Myocyte (in vitro differentiated cells): ENCODE measurements at regions not wholly inside any gene's neighbourhood (a gene's known extent, or its start where the extent isn't known, plus 50 kb on each side); places are given as distances from the start of the nearest gene placed in this dataset.

Experiments used
- DNase-seq: peaks from one replicate; pipeline ENCODE4 v3.0.0-alpha.2; 2012; ENCODE audit warnings: low read depth

DNA sequence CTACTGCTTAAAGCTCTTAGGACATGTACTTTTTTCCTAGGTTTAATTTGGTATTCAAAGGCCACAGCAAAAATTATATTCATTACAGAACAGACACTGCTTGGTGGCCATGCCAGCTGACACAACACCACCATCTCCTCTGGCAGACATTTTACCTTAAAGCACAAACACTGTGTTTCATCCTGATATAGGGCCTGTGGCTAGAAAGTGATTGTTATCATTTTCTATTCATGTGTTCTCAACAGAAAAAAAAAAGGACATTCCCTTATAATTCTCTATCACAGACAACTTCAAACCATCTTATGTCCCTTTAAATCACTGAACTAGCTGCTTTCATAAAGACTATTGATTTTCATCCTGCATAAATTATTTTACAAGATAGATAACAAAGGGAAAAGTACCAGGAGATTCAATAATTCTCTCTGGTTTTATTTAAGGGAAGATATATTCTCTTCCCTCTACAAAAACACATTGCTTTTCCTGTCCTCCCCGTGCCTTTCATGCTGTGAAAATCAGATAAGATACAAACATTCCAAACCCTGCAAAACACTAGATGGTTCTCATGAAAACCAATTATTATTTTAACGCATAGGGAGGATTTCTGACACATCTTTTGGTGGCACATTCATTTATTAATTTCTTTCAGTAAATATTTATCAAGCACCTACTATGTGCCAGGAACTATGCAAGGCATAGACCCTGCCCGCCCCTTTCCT is 139.3 kb upstream of the TMCC3 start:
- DNase-seq, result no peak

DNA sequence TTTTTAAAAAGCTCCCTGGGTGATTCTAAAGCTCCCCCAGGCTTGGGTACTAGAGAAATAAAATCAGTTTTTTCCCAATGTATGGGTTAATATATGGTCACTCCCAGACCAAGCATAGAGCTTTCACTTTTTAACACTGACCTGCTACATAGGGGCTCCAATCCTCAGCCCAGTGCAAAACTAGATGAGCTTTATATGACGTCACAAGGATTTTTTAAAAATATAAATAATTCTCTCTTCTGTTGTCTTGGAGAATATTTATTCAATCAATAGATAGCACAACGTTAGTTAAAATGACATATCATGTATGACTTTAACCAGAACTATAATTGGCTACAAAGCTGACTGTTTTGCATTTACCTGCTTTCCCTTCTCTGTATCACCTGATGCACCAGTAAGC is 137.9 kb upstream of the TMCC3 start:
- DNase-seq, result no peak

GRCh38 chr12:94786906-94787305 is 136.5 kb upstream of the TMCC3 start:
- no peak for DNase-seq

GRCh38 chr12:94783862-94784261 is 133.5 kb upstream of the TMCC3 start:
- DNase-seq, result no peak

GRCh38 chr12:94783343-94783742 is 133.0 kb upstream of the TMCC3 start:
- no peak for DNase-seq

- DNase-seq, result no peak
Measured at GRCh38 chr12:94781835-94782234, 131.5 kb upstream of the TMCC3 start.

DNA sequence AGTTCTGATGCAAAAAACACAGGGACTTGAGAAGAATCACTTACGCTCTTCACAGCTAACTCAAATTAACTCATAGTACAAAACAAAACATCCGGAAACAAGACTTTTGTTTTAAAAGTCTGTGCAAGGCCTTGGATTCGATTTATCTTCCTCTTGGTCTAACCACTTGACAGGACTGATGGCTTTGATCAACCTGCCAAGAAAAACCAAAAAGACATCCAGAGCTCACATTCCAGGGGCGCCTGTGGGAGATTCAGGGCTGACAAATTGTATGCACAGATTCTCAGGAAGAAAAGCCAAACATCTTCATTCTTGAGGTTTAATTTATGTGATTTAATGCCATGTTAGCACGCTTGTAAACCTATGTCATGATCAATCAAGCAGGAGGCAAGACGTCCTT is 129.1 kb upstream of the TMCC3 start:
- peak; percentile 83 for DNase-seq

- no peak for DNase-seq
Measured at GRCh38 chr12:94777936-94778335, 127.6 kb upstream of the TMCC3 start.

DNA sequence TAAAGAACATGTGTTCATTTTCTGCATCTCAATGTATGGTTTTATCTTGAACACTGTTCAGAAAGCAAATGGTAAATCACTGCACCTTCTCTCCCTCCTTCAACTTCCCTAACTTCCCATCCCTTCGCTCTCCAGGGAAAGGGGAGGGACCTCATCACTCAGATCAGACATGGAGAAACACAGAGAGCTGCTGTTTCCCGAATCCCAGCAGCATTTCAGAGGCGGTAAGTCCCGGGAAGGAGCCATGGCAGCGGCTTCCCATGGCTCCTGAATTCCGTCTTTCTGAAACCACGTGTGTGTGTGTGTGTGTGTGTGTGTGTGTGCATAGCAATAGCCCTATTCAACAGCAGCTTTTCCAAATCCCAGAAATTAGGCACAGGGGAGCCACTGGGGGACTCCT is 125.4 kb upstream of the TMCC3 start:
- no peak for DNase-seq

- DNase-seq, result no peak
Measured at GRCh38 chr12:94771741-94772140, 121.4 kb upstream of the TMCC3 start.

- DNase-seq, result no peak
Measured at GRCh38 chr12:94771199-94771598, 120.8 kb upstream of the TMCC3 start.

DNA sequence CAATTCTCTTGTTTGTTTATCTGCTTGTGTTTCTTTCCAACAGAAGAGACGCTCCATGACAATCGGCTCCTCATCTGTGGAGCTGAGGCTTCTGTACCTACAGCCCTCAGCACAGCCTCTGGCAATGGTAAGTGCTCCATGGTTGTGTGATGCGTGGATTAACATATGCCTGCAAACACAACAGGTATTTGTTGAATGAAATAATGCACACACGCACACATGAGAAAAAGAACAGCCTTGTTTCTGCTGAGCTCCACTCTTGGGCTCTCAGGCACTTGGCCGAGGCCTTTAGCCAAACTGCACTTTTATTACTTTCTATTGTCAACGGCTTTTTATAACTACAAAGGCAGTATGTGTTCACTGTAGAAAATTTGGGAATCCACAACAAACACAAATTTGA is 120.4 kb upstream of the TMCC3 start:
- no peak for DNase-seq

DNA sequence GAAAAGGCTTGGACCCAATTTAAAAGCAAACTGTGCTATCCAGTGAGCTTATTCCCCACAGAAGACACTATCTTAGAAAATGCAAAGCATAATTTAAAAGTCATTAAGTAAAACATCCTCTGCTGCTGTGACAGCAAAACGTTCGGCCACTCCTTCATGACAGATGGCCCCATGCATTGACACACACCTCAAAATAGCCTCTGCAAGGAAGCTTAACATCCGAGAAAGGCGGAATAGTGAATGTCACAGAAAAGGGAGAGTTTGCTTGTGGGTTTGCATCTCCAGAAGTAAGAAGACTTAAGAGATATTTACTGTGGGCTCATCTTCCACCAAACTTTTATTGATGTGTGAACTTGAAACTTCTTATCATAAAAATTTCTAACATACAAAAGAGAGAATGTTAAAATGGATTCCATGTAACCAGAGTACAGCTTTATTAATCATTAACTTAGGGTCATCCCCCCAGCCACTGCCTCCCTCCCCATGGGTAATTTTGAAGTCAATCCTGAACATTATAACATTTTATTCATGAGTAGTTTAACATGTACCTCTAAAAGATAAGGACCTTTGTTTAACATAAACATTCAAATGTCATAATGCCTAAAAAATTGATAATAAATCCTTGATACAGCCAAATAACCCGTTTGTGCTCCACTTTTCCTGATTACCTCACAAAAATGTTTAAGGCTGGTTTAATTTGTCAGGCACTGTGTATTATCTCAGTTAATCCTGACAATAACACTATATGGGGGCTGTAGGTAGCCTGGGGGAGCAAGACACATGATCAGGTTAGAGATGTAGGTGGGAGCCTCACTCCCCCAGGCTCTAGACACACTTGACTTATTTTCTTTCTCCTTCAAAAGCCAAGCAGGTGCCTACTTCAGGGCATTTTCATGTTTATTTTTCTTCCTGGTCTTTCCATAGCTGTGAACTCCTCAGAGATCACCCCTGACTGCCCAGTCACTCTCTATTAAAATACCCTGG is 119.7 kb upstream of the TMCC3 start:
- no peak for DNase-seq

DNA sequence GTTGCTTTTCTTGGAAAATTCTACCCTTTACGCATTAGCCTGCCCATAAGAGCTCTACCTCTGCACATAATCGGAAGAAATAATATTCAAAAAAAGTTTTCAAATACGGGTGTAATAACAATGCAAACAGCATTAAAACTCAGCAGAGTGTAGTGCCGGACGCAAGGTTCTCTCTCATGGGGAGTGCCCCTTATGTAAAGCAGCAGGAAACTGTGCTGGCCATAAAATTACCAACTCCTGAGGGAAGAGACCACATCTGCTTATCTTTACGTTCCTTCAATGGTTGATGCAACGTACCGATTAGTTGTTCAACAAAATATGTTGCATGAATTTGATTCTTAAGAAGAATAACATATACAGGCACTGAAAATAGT is 118.7 kb upstream of the TMCC3 start:
- no peak for DNase-seq

DNA sequence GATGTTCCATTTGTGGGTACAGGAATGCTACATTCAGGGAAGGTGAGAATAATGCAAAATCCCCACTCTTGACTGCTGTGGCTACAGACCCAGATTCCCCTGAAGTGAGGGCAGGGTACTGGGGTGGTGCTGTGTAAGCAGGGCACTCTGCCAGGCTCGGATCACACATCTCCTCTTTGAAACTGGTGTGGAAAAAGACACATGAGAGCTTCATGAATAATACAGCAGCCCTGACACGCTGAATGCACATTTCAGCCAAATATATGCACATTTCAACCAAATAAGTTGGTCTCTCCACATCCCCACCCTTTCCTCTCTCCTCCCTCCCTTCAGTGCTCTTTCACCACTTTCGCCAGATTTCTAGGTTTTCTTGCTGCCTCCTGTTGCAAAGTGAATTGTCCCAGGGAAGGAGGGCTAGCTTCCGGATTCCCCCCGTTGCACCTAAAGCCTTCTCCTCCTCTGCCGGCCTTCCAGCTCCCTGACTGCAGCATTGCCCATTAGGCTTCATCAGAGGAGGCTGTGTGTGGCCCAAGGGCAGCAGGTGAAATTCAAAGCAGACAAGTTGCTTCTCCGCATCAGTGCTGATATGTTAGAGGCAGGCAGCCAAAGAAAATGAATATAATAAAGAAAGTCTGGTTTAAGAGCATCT is 118.2 kb upstream of the TMCC3 start:
- no peak for DNase-seq

- no peak for DNase-seq
Measured at GRCh38 chr12:94767956-94768355, 117.6 kb upstream of the TMCC3 start.

- DNase-seq, result no peak
Measured at GRCh38 chr12:94766397-94766796, 116.0 kb upstream of the TMCC3 start.

- no peak for DNase-seq
Measured at GRCh38 chr12:94763462-94763861, 113.1 kb upstream of the TMCC3 start.

GRCh38 chr12:94762943-94763342 is 112.6 kb upstream of the TMCC3 start:
- no peak for DNase-seq

DNA sequence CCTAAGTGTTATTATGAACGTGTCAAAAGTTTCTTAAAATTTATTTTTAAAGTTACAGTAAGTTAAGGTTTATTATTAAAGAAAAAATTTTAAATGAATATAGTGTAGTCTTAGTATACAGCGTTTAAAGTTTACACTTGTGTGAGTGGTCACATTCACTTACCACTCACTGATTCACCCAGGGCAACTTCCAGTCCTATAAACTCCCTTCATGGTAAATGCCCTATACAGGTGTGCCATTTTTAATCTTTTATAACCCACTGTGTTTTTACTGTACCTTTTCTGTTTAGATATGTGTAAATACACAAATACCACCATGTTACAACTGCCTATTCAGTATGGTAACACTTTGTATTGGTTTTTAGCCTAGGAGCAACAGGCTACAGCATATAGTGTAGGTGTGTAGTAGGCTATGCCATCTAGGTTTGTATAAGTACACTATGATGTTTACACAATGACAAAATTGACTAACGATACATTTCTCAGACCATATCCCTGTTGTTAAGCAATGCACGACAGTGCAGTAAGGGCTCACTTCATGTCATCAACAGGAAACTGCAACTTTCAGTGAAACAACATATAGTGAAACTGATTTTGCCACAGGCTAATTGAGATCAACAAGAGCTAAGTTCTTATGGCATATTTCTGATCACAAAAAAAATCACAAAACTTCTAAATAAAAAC is 112.0 kb upstream of the TMCC3 start:
- no peak for DNase-seq

DNA sequence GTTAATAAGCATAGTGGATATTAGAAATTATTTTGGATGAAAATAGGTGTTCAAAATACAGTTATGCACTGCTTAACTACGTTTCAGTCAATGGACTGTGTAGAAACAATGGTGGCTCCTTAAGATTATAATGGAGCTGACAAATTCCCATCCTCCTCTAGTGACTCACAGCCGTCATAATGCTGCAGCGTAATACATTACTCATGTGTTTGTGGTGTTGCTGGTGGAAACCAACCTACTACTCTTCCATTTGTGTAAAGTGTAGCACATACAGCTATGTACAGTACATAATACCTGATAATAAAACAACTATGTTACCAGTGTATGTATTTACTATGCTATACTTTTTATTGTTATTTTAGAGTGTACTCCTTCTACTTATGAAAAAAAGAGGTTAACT is 111.2 kb upstream of the TMCC3 start:
- DNase-seq, result peak; percentile 73

GRCh38 chr12:94760786-94761185 is 110.4 kb upstream of the TMCC3 start:
- DNase-seq, result no peak
